GM12892 (cell line): ENCODE measurements at regions not wholly inside any gene's neighbourhood (a gene's known extent, or its start where the extent isn't known, plus 50 kb on each side); places are given as distances from the start of the nearest gene placed in this dataset.

Experiments
- POLR2A ChIP-seq: IDR thresholded peaks from 2 replicates; pipeline ENCODE4 v1.6.1; 2011; ENCODE audit warnings: low read depth, low read length, control low read depth
- POLR2AphosphoS5 ChIP-seq: IDR thresholded peaks from 2 replicates; pipeline ENCODE4 v1.6.1; 2011; ENCODE audit warnings: low read depth, low read length, control low read depth
- TAF1 ChIP-seq: IDR thresholded peaks from 2 replicates; pipeline ENCODE4 v1.6.1; 2011; ENCODE audit warnings: low read depth, mild to moderate bottlenecking, control low read depth, low read length, borderline replicate concordance

GRCh38 chr11:104476898-104477297 is 313.0 kb upstream of the PDGFD start:
- TF ChIP-seq TAF1: no peak
- no peak for TF ChIP-seq POLR2A
- no peak for TF ChIP-seq POLR2AphosphoS5
